Parathyroid adenoma (tissue), 2 donors: ENCODE measurements at regions not wholly inside any gene's neighbourhood (a gene's known extent, or its start where the extent isn't known, plus 50 kb on each side); places are given as distances from the start of the nearest gene placed in this dataset.

Experiments used
- H2AFZ ChIP-seq: fragments of 300-600 bp; sonication (generic); one replicate; pipeline ENCODE4 v1.7.0; 2017; ENCODE audit warnings: antibody characterized with exemption, mild to moderate bottlenecking
- H3K27ac ChIP-seq: fragments of 300-600 bp; sonication (generic); one replicate; pipeline ENCODE4 v1.7.0; 2017
- H3K27me3 ChIP-seq: fragments of 300-600 bp; sonication (generic); one replicate; pipeline ENCODE4 v1.7.0; 2017; ENCODE audit warnings: low read length; ENCODE audit not compliant: control insufficient read depth, insufficient read depth
- H3K36me3 ChIP-seq: fragments of 300-600 bp; sonication (generic); one replicate; pipeline ENCODE4 v1.7.0; 2017; ENCODE audit warnings: low read length; ENCODE audit not compliant: control insufficient read depth, insufficient read depth
- H3K4me1 ChIP-seq: fragments of 300-600 bp; sonication (generic); one replicate; pipeline ENCODE4 v1.7.0; 2017; ENCODE audit warnings: control low read depth
- H3K4me2 ChIP-seq: fragments of 300-600 bp; sonication (generic); one replicate; pipeline ENCODE4 v1.7.0; 2017; ENCODE audit warnings: low read length
- H3K4me3 ChIP-seq: fragments of 300-600 bp; sonication (generic); one replicate; pipeline ENCODE4 v1.7.0; 2017; ENCODE audit warnings: low read depth, low read length
- H3K79me2 ChIP-seq: fragments of 300-600 bp; sonication (generic); one replicate; pipeline ENCODE4 v1.7.0; 2017; ENCODE audit warnings: control low read depth
- H3K9ac ChIP-seq: fragments of 300-600 bp; sonication (generic); one replicate; pipeline ENCODE4 v1.7.0; 2017; ENCODE audit warnings: mild to moderate bottlenecking
- H3K9me3 ChIP-seq: fragments of 300-600 bp; sonication (generic); one replicate; pipeline ENCODE4 v1.7.0; 2017; ENCODE audit warnings: low read length; ENCODE audit not compliant: control insufficient read depth
- TF ChIP-seq, protein P1 (sequence below): fragments of 300-600 bp; sonication (generic); IDR thresholded peaks from one replicate; pipeline ENCODE4 v1.7.0; 2017; ENCODE audit warnings: antibody characterized with exemption, mild to moderate bottlenecking
- donor health status: primary hyperparathyroidism.

DNA sequence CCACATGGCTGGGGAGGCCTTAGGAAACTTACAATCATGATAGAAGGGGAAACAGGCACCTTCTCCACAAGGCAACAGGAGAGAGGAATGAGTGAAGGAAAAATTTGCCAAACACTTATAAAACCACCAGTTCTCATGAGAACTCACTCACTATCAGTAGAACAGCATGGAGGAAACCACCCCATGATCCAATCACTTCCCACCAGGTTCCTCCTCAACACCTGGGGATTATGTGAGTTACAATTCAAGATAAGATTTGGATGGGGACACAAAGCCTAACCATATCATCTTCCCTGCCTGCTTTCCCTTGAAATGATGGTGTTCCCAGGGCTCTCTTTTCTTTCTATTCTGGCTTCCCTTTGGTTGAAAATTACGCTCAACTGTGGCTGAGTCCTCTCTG lies 262.7 kb upstream of the HABP2 start:
- TF ChIP-seq, protein P1, sequence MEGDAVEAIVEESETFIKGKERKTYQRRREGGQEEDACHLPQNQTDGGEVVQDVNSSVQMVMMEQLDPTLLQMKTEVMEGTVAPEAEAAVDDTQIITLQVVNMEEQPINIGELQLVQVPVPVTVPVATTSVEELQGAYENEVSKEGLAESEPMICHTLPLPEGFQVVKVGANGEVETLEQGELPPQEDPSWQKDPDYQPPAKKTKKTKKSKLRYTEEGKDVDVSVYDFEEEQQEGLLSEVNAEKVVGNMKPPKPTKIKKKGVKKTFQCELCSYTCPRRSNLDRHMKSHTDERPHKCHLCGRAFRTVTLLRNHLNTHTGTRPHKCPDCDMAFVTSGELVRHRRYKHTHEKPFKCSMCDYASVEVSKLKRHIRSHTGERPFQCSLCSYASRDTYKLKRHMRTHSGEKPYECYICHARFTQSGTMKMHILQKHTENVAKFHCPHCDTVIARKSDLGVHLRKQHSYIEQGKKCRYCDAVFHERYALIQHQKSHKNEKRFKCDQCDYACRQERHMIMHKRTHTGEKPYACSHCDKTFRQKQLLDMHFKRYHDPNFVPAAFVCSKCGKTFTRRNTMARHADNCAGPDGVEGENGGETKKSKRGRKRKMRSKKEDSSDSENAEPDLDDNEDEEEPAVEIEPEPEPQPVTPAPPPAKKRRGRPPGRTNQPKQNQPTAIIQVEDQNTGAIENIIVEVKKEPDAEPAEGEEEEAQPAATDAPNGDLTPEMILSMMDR: no peak
- H3K79me2 ChIP-seq: no peaks in the 10 kb centered on the region
- no peak overlapping the region for H3K9ac ChIP-seq

DNA sequence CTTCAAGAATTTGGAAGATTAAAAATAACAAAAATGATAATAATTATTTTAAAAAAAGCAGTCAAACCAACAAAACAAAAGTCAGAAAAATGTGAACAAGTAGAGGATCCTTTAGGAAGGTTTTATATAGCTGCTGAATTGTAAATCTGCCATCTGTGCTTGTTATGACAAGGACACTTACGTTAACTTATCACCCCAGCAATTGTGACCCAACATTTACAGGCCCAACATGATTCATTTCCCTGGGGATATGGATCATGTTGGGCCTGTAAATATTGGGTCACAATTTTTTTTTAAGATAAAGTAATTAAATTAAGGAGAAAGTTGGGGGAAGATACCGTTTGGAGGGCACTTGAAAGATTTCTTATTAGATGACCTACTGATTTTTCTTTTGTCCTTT lies 261.4 kb upstream of the HABP2 start:
- no peak overlapping the region for H3K4me2 ChIP-seq
- no peaks in the 10 kb centered on the region for H3K9me3 ChIP-seq
- no peak overlapping the region for H3K27ac ChIP-seq
- no peaks in the 10 kb centered on the region for H3K4me1 ChIP-seq
- H3K36me3 ChIP-seq: no peaks in the 10 kb centered on the region
- TF ChIP-seq, protein P1: no peak
- H3K79me2 ChIP-seq: no peaks in the 10 kb centered on the region
- no peak overlapping the region for H3K9ac ChIP-seq
- no peaks in the 10 kb centered on the region for H3K27me3 ChIP-seq
- H2AFZ ChIP-seq: no peak overlapping the region
- H3K4me3 ChIP-seq: no peak overlapping the region

More for the DNA sequence above, 262.7 kb upstream of the HABP2 start:
- H3K36me3 ChIP-seq: no peaks in the 10 kb centered on the region
- H3K27me3 ChIP-seq: no peaks in the 10 kb centered on the region
- H3K4me3 ChIP-seq: no peak overlapping the region
- no peak overlapping the region for H3K4me2 ChIP-seq
- H2AFZ ChIP-seq: no peak overlapping the region
- no peak overlapping the region for H3K27ac ChIP-seq
- no peaks in the 10 kb centered on the region for H3K9me3 ChIP-seq
- no peaks in the 10 kb centered on the region for H3K4me1 ChIP-seq

DNA sequence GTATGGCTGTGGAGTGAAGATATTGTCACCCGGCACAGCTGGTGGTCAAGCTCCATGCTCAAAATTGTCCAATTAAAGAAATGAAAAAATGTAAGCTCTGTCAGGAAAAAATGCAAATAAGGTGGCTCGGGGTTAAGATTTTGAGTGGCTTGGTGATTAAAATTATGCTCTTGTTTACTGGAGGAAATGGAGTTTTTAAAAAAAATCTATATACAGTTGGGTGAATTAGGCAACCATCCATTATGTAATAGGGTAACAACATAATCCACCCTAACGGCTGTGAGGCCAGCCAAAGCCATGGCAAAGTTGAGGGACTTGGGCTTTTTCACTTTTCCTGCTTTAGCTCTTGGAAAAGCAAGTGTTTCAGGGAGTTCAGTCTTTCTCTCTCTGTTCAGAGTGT lies 260.8 kb upstream of the HABP2 start:
- Histone ChIP-seq H3K9me3 (no peaks in the 10 kb centered on the region), H3K4me3 (no peak overlapping the region), H3K4me2 (no peak overlapping the region), H3K4me1 (no peaks in the 10 kb centered on the region), H3K36me3 (no peaks in the 10 kb centered on the region), H3K27me3 (no peaks in the 10 kb centered on the region), H3K79me2 (no peaks in the 10 kb centered on the region), H3K9ac (no peak overlapping the region), H3K27ac (no peak overlapping the region), H2AFZ (no peak overlapping the region)
- TF ChIP-seq, protein P1: no peak

DNA sequence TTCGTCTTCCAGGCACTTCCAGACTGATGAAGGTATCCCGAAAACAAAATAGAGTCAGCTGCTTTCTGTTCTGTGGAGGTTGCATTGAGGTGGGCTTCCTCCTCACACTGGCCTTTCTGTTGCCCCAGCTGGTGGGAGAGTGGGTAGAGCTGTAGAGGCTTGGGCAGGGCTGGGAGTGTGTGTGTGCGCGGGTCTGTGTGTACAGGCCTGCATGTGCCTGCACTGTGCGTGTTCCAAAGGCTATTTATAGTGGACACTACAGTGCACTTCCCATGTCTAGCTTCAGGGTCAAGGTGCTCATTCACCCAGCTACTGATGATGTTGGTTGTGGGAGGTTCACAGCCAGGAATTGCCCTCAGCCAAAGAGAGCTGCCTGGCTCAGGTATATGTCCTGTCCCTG lies 260.1 kb upstream of the HABP2 start:
- Histone ChIP-seq H3K4me3 (no peak overlapping the region), H2AFZ (no peak overlapping the region), H3K4me1 (no peaks in the 10 kb centered on the region), H3K36me3 (no peaks in the 10 kb centered on the region), H3K9ac (no peak overlapping the region), H3K27ac (no peak overlapping the region), H3K4me2 (no peak overlapping the region), H3K9me3 (no peaks in the 10 kb centered on the region), H3K79me2 (no peaks in the 10 kb centered on the region), H3K27me3 (no peaks in the 10 kb centered on the region)
- TF ChIP-seq, protein P1: no peak

DNA sequence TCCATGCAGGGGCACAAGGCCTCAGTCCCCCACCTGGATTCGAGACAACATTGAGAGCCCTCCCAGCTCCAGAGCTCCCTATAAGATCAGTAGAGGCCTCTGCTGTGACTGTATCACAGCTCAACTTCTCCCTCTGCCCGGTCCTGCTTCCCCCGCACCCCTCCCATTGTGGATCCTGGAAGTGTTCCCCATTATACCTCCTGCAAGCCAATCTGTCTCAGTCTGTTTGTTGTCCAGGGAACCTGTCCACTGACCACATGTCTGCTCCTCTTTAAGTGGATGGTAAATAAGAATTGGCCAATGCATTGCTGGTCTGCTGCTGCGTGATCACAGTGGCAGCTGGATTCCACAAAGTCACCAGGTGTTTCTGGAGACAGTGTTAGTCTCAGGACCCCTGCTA lies 259.7 kb upstream of the HABP2 start:
- Histone ChIP-seq H3K4me2 (no peak overlapping the region), H3K79me2 (no peaks in the 10 kb centered on the region), H3K27ac (no peak overlapping the region), H2AFZ (no peak overlapping the region), H3K9me3 (no peaks in the 10 kb centered on the region), H3K4me3 (no peak overlapping the region), H3K27me3 (no peaks in the 10 kb centered on the region), H3K4me1 (no peaks in the 10 kb centered on the region), H3K9ac (no peak overlapping the region), H3K36me3 (no peaks in the 10 kb centered on the region)
- TF ChIP-seq, protein P1: no peak
